ENCODE measurements at regions not wholly inside any gene's neighbourhood (a gene's known extent, or its start where the extent isn't known, plus 50 kb on each side); places are given as distances from the start of the nearest gene placed in this dataset.

GRCh38 chr5:87156631-87157030 is 111.1 kb upstream of the RASA1 start:
- Histone ChIP-seq H3K4me1 (ENCODE audit: control insufficient read depth, extremely low read depth, insufficient read depth, low read length) (peaks cover 18% of the 10 kb centered on the region), H3K4me3 (replicated peaks in 1 of 3; ENCODE audit: insufficient read depth in 1 of 3, low read depth in 1 of 3, low read length in 3 of 3) (no peak overlapping the region), H3K79me2 (ENCODE audit: control insufficient read depth, insufficient read depth, low read length) (no peaks in the 10 kb centered on the region), H3K9ac (replicated peaks; ENCODE audit: extremely low read depth, insufficient read depth, low read length) (no peak overlapping the region), H3K27ac (ENCODE audit: insufficient read depth, low read depth, low read length) (no peak overlapping the region), H3K27me3 (ENCODE audit: control insufficient read depth in 2 of 2, insufficient read depth in 2 of 2, low read length in 2 of 2) (no peaks in the 10 kb centered on the region), H2AFZ (ENCODE audit: low read depth, low read length) (no peak overlapping the region), H4K20me1 (replicated peaks; ENCODE audit: control insufficient read depth, extremely low read depth, insufficient read depth, low read length) (no peaks in the 10 kb centered on the region), H3K36me3 (ENCODE audit: control insufficient read depth in 2 of 2, extremely low read depth in 1 of 2, insufficient read depth in 2 of 2, low read length in 2 of 2) (no peaks in the 10 kb centered on the region), H3K9me3 (replicated peaks; ENCODE audit: control insufficient read depth, insufficient read depth, low read length) (no peaks in the 10 kb centered on the region), H3K4me2 (ENCODE audit: insufficient read depth, low read length) (no peak overlapping the region), H3K9me1 (replicated peaks; ENCODE audit: control insufficient read depth, extremely low read depth, insufficient read depth, low read length) (no peaks in the 10 kb centered on the region)
- DNase-seq (ENCODE audit: low read depth, low spot score): no peak
- dilution Hi-C loops (cut with MboI; ENCODE audit: extremely low pct_ligation_motif_present, low sequenced_read_pairs) (no loop called here), intact Hi-C loops (cut with micrococcal nuclease) (no loop called here)
- CTCF ChIA-PET: no interaction called here
- POLR2A ChIA-PET: no interaction called here
- TF ChIP-seq MYC (IDR thresholded peaks at IDR 0.05; ENCODE audit: low read depth, low read length) (no peak), GATA2 (IDR thresholded peaks at IDR 0.05; ENCODE audit: insufficient read depth, insufficient read length, low read depth, low read length) (no peak), FOS (IDR thresholded peaks at IDR 0.05; ENCODE audit: borderline replicate concordance, insufficient read depth, low read length) (no peak), MAX (IDR thresholded peaks at IDR 0.05; ENCODE audit: insufficient read depth, insufficient read length) (no peak), POLR2AphosphoS5 (IDR thresholded peaks at IDR 0.05; ENCODE audit: insufficient read depth, low read depth, low read length) (no peak), POLR2A (IDR thresholded peaks at IDR 0.05; ENCODE audit: low read depth, low read length) (no peak)
- FAIRE-seq: no peak
- no TSS peak for BruUV-seq (replicated peaks)

- Histone ChIP-seq H3K9me3 (replicated peaks; ENCODE audit: control insufficient read depth, insufficient read depth, low read length) (no peaks in the 10 kb centered on the region), H3K4me1 (ENCODE audit: control insufficient read depth, extremely low read depth, insufficient read depth, low read length) (no peaks in the 10 kb centered on the region), H3K79me2 (ENCODE audit: control insufficient read depth, insufficient read depth, low read length) (no peaks in the 10 kb centered on the region), H3K4me3 (replicated peaks in 1 of 3; ENCODE audit: insufficient read depth in 1 of 3, low read depth in 1 of 3, low read length in 3 of 3) (no peak overlapping the region), H3K27ac (ENCODE audit: insufficient read depth, low read depth, low read length) (no peak overlapping the region), H3K27me3 (ENCODE audit: control insufficient read depth in 2 of 2, insufficient read depth in 2 of 2, low read length in 2 of 2) (no peaks in the 10 kb centered on the region), H3K9me1 (replicated peaks; ENCODE audit: control insufficient read depth, extremely low read depth, insufficient read depth, low read length) (no peaks in the 10 kb centered on the region), H3K9ac (replicated peaks; ENCODE audit: extremely low read depth, insufficient read depth, low read length) (no peak overlapping the region), H3K36me3 (ENCODE audit: control insufficient read depth in 2 of 2, extremely low read depth in 1 of 2, insufficient read depth in 2 of 2, low read length in 2 of 2) (no peaks in the 10 kb centered on the region), H2AFZ (ENCODE audit: low read depth, low read length) (no peak overlapping the region), H3K4me2 (ENCODE audit: insufficient read depth, low read length) (no peak overlapping the region), H4K20me1 (replicated peaks; ENCODE audit: control insufficient read depth, extremely low read depth, insufficient read depth, low read length) (no peaks in the 10 kb centered on the region)
- FAIRE-seq: no peak
- intact Hi-C loops (cut with micrococcal nuclease) (no loop called here), dilution Hi-C loops (cut with MboI; ENCODE audit: extremely low pct_ligation_motif_present, low sequenced_read_pairs) (no loop called here)
- POLR2A ChIA-PET: no interaction called here
- TF ChIP-seq CTCF (IDR thresholded peaks at IDR 0.05; ENCODE audit: extremely low read depth in 1 of 2, insufficient read depth in 1 of 2, low read depth in 1 of 2, low read length in 2 of 2) (no peak), JUN (IDR thresholded peaks at IDR 0.05; ENCODE audit: borderline replicate concordance, insufficient read depth, insufficient read length, low read depth) (no peak), MYC (IDR thresholded peaks at IDR 0.05; ENCODE audit: low read depth, low read length) (no peak), EZH2 (IDR thresholded peaks at IDR 0.05; ENCODE audit: borderline replicate concordance, low read depth, low read length, severe bottlenecking) (no peak), POLR2A (IDR thresholded peaks at IDR 0.05; ENCODE audit: low read depth, low read length) (no peak), FOS (IDR thresholded peaks at IDR 0.05; ENCODE audit: borderline replicate concordance, insufficient read depth, low read length) (no peak), MAX (IDR thresholded peaks at IDR 0.05; ENCODE audit: insufficient read depth, insufficient read length) (no peak), POLR2AphosphoS5 (IDR thresholded peaks at IDR 0.05; ENCODE audit: insufficient read depth, low read depth, low read length) (no peak), GATA2 (IDR thresholded peaks at IDR 0.05; ENCODE audit: insufficient read depth, insufficient read length, low read depth, low read length) (no peak)
- CTCF ChIA-PET: interaction anchor here (0.8 to 2.1 kb wide), 3 partner anchors 18 to 94 kb away, joined by 5 to 7 read pairs (median 7); no protein-coding TSS in a partner anchor
- no TSS peak for BruUV-seq (replicated peaks)
- DNase-seq (ENCODE audit: low read depth, low spot score): peak; percentile 9
Measured at GRCh38 chr5:87164409-87164808, 103.3 kb upstream of the RASA1 start.
